T1000 (cell line): ENCODE measurements at regions not wholly inside any gene's neighbourhood (a gene's known extent, or its start where the extent isn't known, plus 50 kb on each side); places are given as distances from the start of the nearest gene placed in this dataset.

Experiments used
- DNase-seq: peaks from one replicate; lab custom pipeline; 2025; ENCODE audit warnings: mixed read lengths; lab: John Stamatoyannopoulos, UW

DNA sequence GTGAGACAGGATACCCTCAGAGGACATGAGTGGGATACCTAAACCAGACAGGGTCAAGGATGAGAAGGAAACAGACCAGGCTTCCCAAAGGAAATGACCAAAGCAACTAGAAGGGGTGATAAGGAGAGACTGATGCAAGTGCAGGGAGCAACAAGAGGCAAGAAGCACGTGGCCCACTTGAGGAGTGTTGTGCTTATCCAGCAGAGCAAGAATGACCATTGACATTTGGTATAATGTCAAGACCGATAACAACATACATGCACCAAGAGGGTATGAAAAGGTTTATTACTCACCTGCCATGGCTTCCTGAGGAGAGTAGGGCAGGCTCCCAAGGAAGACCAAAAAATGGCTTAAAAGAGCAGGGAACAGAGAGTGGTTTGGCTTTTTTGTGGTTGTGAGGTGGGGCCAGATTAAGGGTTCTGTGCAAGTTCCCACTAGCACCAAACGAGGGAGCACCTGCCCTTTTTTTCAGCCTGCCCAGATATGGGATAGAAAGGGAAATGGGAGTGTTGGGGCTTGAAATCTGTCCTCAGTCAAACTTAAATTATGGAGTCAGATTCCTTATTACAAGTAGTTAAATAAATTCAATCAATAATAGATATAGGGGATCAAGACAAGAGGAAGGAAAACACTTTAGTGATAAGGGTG is 513.6 kb downstream of the RASEF start:
- DNase-seq: no peak

DNA sequence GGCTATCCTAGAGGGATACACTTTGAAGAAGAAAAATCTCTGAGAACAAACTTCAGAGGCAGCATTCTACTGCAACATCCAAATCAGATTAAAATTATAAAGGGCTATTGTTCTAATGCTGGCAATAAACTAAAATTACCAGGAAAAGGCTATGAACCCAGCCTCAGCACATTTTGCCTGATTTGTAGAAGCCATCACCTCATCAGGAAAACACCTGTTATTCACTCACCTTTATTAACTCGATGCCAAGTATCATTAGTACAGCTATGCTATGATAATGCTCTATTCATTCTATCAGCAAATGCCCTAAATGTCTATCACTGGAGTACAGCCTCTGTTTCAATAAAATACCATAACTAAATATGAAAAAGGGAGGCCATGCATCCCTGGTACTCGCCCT is 510.2 kb downstream of the RASEF start:
- no peak for DNase-seq

DNA sequence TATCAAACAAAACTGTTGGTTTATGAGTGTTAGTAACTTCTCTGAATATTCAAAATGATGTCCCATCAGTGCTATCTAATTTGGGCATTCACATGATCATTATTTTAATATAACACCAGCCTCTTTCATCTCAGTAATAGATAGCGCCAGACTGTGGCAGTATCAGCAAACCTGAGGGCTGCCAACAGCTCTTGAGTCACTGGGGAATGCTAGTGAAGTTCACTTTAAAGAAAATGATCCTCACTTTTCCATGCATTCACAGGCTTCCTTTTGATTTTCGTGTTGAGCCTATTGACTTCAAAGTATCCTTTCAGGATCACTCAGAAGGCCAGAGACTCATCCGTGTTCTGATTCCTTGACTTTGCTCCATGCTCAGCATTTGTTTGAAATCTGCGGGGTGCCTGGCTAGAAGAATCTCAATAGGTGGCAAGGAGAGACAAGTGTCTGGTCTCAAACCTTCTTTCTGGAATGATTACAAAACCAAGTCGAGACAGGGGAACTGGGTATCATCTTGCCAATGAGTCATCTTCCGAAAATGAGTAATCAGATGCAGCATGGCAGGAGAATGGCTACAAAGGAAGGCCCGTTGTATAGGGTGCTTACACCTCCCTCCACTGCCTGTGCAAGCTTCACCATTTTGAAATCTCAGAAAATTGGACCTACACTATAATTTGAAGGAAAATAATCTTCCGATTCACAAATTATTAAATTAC is 509.1 kb downstream of the RASEF start:
- DNase-seq: peak; percentile 2

DNA sequence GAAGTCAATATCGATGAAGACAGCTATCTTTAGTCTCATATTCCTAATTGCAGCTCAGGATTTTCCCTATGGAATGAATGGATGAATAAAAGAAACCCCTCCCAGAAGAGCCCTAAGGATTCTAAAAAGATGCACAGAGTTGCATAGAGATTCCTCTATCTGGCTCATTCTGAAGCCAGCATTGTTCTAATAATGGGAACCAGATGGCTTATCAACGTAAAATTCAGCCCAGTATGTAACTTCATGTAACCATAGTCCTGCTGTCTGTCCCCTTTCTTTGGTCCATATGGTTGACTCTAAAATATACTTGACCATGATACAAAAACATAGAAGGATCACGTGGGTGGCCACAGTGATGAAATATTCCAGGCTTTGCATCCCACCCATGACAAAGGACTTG is 508.6 kb downstream of the RASEF start:
- DNase-seq: no peak

DNA sequence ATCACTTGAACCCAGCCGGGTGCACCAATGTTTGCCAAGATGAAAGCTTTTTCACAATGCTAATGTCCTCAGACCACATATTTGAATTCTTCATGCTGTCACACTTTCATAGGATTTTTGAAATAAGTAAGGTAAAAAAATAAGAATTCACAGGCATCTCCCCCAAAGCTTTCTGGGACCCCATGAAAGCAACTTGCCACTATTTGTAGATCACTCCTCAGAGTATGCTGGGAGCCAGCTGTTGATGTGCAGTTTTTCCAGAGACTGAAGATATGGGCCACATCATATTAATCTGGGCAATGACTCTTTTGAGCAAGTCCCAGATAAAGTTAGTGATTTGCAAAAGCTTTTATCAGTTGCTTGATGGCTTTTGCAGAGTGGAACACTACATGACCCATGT is 507.9 kb downstream of the RASEF start:
- no peak for DNase-seq

DNA sequence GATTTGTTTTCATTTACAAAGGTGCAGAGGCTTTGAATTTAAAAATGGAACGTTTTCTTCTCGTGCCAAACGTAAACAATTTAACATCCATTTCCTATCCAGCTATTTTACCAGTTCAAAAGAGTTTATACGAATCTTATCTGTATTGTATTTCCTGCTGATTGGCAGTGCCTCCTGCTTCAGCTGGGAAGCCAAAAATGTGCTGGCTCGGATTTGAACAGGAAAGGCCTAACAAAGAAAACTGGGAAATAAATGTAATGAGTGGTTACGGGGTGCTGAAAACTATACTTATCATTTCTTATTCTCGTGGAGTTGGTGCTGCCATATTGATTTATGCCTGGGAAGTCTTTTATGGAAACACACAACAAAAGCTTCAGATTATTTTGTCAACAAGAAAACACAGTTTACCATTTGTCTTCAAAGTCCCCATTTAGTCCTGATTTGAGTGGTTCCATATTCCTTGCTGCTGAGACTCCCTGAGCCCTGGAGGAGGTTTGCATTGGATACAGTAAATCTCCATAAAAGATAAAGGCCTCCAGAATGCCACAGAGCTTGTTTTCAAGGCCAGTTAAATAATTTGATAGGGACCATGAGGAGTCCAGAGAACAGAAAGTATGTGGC is 507.4 kb downstream of the RASEF start:
- no peak for DNase-seq

DNA sequence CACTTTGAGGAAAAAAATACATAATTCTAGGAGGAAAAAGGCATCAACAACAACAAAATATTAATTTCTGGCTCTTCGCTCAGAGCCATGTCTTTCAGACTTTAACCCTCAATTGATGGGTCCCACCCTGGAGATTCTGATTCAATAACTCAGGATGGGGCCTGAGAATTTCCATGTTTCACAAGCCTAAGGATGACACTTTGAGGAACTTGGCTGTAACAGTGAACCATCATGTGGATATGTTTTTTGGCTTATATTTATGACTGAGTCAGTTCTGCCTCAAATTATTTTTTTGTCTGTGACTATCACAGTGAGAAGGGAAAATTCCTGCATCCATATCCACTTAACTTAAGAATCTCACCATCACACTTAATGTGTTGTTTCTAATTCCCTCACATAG is 504.6 kb downstream of the RASEF start:
- no peak for DNase-seq

DNA sequence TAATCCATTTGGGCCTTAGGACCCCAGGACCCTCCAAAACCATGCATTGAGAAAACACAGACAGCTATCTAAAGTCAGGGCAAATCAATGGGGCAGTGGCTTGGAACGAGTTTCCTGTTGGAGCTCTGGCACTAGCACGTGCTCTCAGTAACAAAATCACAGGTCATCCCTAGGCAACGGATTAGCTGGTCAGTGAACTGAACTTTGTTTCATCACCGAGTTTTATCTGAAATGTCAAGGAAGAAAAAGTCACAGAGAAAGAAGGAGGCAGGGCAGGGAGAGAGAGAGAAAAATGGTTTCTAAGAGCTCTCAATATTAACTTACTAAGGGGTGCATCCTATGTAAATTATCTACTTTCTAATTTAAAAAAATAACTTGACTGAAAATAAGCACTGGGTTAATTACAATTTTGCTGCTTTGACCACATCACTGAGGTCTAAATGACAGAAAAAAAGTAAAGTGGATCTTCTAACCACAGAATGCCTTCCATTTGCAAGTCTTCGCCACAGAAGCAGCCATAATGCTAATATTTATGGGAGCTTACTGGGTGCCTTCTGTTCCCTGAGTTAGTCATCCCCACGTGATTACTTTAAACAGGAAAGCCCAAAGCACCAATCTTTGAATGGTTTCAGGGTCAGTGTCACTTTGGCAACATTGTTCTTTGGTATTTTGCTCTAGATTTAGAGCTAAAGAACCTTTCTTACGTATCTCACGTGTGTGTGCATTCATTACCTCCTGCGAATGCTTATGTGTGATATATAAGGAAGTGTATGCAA is 503.9 kb downstream of the RASEF start:
- no peak for DNase-seq

DNA sequence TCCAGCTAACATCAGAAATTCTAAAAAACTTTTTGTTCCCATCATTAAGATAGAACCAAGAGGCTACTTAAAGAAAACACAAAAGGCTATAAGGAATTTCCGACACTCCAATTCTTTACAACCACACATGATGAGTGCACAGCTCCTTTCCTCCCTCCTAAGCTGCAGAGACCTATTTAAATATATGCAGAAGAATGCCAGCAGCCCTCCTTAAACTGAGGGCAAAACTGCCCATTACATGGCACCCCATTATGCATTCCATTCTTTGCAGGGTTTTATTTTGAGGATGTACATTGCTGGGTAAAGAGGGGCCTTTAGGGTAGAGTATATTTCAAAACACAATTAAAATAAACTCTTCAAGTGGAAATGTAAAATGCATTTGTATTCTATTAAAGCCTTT is 502.9 kb downstream of the RASEF start:
- DNase-seq: no peak

DNA sequence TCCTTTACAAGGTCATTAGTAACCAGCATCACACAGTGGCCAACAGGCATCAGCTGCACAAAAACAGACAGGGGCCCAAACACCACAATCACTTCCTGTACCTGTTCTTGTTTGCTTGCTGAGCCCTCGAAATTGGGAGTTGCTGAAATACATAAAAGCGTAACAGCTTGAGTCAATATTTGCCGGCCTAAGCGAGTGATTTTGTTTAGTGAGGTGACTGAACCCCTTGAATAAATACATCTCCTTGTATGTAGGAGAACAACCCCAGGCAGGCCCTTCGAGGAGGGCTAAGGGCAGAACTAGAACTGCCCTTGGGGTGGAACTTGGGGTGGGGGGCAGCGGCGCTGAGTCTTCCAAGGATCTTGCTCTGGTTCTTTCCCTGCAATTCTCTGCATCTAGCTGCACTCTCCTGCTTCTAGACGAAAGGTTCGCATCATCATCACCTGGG is 502.5 kb downstream of the RASEF start:
- DNase-seq: no peak

DNA sequence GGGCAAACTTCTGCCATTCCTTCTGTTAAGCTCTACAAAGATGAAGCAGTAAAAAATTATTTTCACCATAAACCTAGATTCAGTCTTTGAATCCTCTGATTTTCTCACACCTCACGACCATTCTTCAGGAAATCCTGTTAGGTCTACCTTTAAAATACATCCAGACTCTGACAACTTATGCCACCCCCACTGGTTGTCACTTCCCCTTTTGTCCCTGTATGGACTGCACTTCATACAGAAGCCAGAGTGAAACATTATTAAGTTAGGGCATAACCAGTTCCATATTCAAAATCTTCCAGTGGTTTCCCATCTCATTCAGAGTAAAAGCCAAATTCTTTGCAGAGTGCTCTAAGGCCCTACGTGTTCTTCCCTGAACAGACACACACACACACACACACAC is 499.8 kb downstream of the RASEF start:
- no peak for DNase-seq

DNA sequence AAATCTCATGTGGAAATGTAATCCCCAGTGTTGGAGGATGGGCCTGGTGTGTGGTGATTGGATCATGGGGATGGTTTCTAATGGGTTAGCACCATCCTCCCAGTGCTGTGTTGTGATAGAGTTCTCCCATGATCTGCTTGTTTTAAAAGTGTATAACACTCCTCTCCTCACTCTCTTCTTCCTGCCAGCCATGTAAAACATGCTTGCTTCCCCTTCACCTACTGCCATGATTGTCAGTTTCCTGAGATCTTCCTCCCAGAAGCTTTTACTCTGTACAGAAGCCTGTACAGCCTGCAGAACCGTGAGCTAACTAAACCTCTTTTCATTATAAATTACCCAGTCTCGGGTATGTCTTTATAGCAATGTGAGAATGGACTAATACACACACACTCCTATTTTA is 499.1 kb downstream of the RASEF start:
- no peak for DNase-seq

DNA sequence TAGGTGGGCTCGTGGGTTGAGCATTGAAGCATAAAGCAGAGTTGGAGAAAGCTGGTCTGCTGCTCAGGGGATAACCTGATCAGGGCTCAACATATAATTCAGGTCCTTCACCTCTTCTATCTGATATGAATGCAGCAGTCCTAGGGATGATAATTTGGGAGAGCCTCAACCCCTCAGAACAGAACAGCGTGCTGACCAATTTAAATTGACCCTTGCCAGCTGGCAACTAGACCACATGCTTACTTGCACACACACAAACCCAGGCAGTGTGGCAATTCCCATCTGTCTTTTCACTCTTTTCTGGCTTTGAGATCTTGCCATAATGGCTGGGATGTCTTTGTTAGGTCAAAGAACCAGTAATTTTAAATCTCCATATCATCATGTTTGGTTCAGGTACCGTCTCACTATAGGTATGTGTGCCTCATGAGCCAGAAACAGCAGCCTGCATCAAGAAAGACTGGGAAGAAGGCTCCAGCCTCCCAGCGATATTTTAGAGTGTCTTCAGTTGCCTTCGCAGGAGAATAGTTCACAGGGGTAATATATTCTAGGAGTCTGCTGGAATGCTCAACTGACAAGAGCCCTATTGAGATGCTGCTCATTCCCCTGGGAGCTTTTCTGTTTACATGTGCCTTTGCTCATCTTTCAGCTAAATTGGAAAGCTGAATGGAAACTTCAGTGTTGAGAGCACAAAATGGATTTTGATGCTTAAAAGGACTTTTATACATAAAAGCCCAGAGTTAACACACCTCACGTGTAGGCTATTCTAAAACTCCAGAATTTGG is 497.6 kb downstream of the RASEF start:
- DNase-seq: no peak

DNA sequence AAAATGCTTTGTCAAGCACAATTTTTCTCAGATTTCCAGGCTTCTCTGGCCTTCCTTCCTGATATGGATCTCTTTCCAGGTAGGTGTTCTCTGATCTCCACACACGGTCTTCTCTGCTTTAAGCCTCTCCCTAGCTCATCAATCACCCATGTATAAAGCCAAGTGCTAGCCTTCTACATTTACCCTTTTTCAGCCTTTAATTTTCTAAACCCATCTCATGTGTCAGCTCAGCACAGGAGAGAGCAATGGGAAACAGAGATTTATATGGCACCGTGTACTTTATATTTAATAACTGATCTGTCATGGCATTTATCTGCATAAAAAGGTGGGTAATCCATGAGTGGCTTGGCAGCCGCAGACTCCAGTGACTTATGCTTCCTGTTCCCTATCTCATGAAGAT is 495.0 kb downstream of the RASEF start:
- DNase-seq: no peak

DNA sequence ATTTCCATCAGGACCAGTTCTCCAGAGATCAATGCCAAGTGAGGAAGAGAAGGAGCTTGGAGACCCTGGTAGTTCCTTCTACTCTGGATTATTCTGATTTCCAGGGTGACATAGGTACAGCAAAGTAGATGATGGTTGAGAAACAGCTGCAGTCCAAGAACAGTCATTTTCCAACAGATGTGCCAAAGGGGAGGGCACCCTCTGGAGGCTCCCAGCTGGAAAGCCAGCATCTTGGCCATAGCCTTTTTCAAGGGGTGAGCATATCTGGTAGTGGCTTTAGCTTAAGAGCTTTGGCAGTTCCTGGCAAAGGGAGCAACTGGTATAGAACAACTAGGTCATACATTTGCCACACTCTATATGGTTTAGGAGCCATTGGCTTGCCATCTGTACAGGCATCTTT is 492.7 kb downstream of the RASEF start:
- no peak for DNase-seq

DNA sequence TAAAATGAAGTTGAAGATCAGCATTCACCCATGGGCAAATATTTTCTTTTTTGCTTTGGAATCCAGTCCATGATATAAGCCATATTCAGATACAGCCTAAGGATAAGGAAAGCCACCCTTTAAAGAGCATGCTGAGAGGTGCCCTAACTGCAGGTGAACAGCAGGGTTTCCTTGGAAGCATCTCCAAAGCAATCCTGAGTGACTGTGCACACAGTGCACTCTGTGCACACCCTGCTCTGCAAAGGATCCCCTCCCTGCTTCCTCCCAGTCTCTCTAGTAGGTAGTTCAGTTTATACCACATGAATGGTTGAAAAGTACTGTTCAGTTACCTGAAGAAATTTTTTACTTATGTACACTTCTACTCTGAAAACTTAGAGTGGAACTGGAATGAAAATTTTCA is 491.4 kb downstream of the RASEF start:
- no peak for DNase-seq

DNA sequence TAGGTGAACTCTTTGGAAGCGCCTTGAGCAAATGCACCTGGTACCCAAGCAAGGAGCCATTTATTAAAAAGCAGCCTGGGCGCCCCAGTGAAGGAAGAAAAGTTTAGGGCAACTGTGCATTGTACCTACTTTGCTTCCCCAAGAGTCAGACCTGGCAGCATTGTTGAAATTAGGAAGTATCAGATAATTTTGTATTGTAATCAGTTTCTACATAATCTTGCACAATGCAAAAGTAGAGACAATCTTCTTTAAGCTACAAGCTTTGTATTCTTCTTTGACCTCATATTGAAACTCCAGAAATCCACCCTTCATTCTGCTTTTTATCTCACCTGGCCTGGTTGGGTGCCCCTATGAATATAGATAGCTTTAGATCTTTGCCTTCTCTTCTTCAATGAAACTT is 490.8 kb downstream of the RASEF start:
- DNase-seq: no peak

DNA sequence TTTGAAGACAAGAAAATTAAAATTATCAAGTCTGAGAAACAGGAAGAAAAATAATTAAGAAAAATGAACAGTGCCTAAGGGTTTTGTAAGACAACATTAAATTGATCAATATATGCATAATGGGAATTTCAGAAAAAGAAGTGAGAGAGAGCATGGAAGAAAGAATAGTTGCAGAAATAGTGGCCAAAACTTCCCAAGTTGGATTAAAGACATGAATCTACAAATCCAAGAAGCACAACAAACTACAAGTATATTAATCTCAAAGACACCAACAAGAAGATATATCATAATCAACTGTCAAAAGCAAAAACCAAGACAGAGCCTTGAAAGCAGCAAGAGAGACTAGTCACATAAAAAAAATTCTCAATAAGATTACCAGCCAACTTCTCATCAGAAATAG is 488.0 kb downstream of the RASEF start:
- DNase-seq: no peak

DNA sequence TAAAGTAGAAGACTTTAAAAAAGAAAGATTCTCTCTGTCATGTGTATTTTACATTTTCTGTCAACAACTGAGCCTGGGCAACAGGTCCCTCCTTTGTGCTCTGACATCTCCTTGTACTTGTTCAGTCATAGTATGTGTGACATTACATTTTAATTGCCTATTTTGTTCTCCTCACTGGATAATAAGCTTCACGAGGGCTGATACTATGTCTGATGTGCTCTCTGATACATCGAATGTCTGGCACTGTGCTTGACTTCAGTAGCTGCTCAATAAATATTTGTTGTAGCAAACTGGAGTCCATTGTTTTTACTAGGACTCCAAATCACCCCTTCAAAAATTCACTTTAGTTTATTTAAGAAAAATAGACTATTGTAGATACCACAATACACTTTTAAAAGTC is 482.0 kb downstream of the RASEF start:
- DNase-seq: no peak

DNA sequence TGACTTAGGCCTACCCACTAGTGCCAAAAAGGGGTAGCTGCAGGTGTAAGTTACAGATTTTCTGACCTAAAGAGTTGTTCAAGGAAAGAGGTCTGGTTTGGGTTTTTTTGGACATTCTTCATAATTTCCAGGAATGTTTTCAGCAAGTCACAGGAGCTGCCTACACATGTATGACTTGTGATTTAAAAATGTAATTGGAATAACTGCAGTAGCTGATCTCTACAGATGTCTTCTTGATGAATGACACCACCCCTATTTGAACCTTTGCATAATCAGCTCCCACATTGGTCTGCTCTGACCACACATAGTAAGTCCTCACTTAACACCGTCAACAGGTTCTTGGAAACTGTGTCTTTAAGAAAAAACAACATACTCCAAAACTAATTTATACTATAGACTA is 481.4 kb downstream of the RASEF start:
- no peak for DNase-seq

DNA sequence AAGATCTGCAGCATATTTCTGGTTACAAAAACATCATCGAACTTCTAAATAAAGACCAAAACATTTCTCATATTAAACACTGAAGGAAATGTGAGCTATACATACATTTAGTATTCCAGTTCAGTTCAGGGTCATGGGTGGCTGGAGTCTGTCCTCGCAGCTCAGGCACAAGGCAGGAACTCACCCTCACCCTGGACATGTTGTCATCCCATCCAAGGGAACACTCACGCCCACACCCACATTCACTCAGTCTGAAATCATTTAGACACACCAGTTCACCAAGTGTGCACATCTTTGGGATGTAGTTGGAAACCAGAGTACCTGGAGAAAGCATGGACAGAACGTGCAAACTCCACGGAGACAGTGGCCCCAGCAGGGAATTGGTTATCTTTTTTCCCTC is 481.0 kb downstream of the RASEF start:
- DNase-seq: no peak

DNA sequence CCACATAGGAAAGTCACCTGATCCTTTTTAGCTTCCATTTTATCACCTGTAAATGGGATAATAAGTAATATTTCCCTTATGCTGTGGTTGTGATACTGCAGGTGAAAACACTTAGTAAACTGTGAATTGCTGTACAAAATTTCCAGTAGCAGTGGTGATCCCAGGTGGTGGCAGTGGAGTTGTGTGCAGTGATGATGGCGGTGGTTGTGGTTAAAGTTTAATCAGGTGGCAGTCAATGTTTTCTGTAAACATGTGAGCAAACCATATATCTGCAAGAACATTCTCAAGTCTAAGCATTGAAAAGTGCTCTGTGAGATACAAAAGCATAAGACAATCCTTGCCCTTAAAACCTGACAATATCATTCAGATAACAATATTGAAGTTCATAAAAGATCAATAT is 480.2 kb downstream of the RASEF start:
- DNase-seq: no peak
